ENCODE measurements at regions not wholly inside any gene's neighbourhood (a gene's known extent, or its start where the extent isn't known, plus 50 kb on each side); places are given as distances from the start of the nearest gene placed in this dataset.

GRCh38 chr2:147485210-147485851, 359.5 kb upstream of the ACVR2A start:
- Histone ChIP-seq H3K4me3 (ENCODE audit: control extremely low read depth in 1 of 5, extremely low read depth in 1 of 5, insufficient read depth in 1 of 5, low read depth in 2 of 5, low read length in 4 of 5) (no peak overlapping the region), H3K9ac (ENCODE audit: low read length) (no peak overlapping the region), H3K79me2 (ENCODE audit: control insufficient read depth, insufficient read depth, low read length) (no peaks in the 10 kb centered on the region), H3K36me3 (replicated peaks in 1 of 2; ENCODE audit: control extremely low read depth in 1 of 2, control insufficient read depth in 1 of 2, extremely low read depth in 1 of 2, insufficient read depth in 2 of 2, low read length in 1 of 2) (no peaks in the 10 kb centered on the region), H3K9me3 (ENCODE audit: control extremely low read depth in 1 of 3, control insufficient read depth in 2 of 3, insufficient read depth in 1 of 3, low read length in 2 of 3) (no peaks in the 10 kb centered on the region), H4K20me1 (ENCODE audit: control insufficient read depth, insufficient read depth, low read length, poor library complexity, severe bottlenecking) (no peaks in the 10 kb centered on the region), H2AFZ (ENCODE audit: insufficient read depth, low read depth, low read length, poor library complexity, severe bottlenecking) (no peak overlapping the region), H3K27me3 (replicated peaks in 1 of 4; ENCODE audit: control extremely low read depth in 1 of 4, control insufficient read depth in 3 of 4, insufficient read depth in 4 of 4, low read length in 3 of 4) (no peaks in the 10 kb centered on the region), H3K4me1 (ENCODE audit: control insufficient read depth in 2 of 2, insufficient read depth in 2 of 2, low read length in 2 of 2) (no peaks in the 10 kb centered on the region), H3K27ac (ENCODE audit: low read length in 2 of 2) (no peak overlapping the region), H3K4me2 (replicated peaks; ENCODE audit: low read depth, low read length, poor library complexity, severe bottlenecking) (no peak overlapping the region)
- Mint-ChIP-seq H3K9me3 (ENCODE audit: insufficient read depth) (no peaks in the 10 kb centered on the region), H3K27ac (no peak overlapping the region), H3K27me3 (no peaks in the 10 kb centered on the region), H3K4me3 (no peak overlapping the region), H3K4me1 (no peaks in the 10 kb centered on the region)
- intact Hi-C loops (cut with micrococcal nuclease), result no loop called here
- ATAC-seq (ENCODE audit: low read depth) (no peak), DNase-seq (no peak)
- CTCF ChIA-PET, result no interaction called here
- POLR2A ChIA-PET, result no interaction called here
- TF ChIP-seq EZH2 (IDR thresholded peaks at IDR 0.05; ENCODE audit: borderline replicate concordance, insufficient read depth, low read depth, low read length, poor library complexity, severe bottlenecking) (no peak), CTCF (IDR thresholded peaks at IDR 0.05) (no peak)

- ATAC-seq (ENCODE audit: low read depth) (no peak), DNase-seq (no peak)
- Mint-ChIP-seq H3K4me1 (no peaks in the 10 kb centered on the region), H3K4me3 (no peak overlapping the region), H3K27me3 (no peaks in the 10 kb centered on the region), H3K27ac (no peak overlapping the region), H3K9me3 (ENCODE audit: insufficient read depth) (no peaks in the 10 kb centered on the region)
- TF ChIP-seq EZH2 (IDR thresholded peaks at IDR 0.05; ENCODE audit: borderline replicate concordance, insufficient read depth, low read depth, low read length, poor library complexity, severe bottlenecking) (no peak), CTCF (IDR thresholded peaks at IDR 0.05) (no peak)
- Histone ChIP-seq H3K79me2 (ENCODE audit: control insufficient read depth, insufficient read depth, low read length) (no peaks in the 10 kb centered on the region), H3K4me2 (replicated peaks; ENCODE audit: low read depth, low read length, poor library complexity, severe bottlenecking) (no peak overlapping the region), H3K27ac (ENCODE audit: low read length in 2 of 2) (no peak overlapping the region), H3K9ac (ENCODE audit: low read length) (no peak overlapping the region), H3K4me1 (ENCODE audit: control insufficient read depth in 2 of 2, insufficient read depth in 2 of 2, low read length in 2 of 2) (no peaks in the 10 kb centered on the region), H3K4me3 (ENCODE audit: control extremely low read depth in 1 of 5, extremely low read depth in 1 of 5, insufficient read depth in 1 of 5, low read depth in 2 of 5, low read length in 4 of 5) (no peak overlapping the region), H2AFZ (ENCODE audit: insufficient read depth, low read depth, low read length, poor library complexity, severe bottlenecking) (no peak overlapping the region), H3K9me3 (ENCODE audit: control extremely low read depth in 1 of 3, control insufficient read depth in 2 of 3, insufficient read depth in 1 of 3, low read length in 2 of 3) (no peaks in the 10 kb centered on the region), H4K20me1 (ENCODE audit: control insufficient read depth, insufficient read depth, low read length, poor library complexity, severe bottlenecking) (no peaks in the 10 kb centered on the region), H3K27me3 (replicated peaks in 1 of 4; ENCODE audit: control extremely low read depth in 1 of 4, control insufficient read depth in 3 of 4, insufficient read depth in 4 of 4, low read length in 3 of 4) (no peaks in the 10 kb centered on the region), H3K36me3 (replicated peaks in 1 of 2; ENCODE audit: control extremely low read depth in 1 of 2, control insufficient read depth in 1 of 2, extremely low read depth in 1 of 2, insufficient read depth in 2 of 2, low read length in 1 of 2) (no peaks in the 10 kb centered on the region)
- intact Hi-C loops (cut with micrococcal nuclease), result no loop called here
- POLR2A ChIA-PET, result no interaction called here
- CTCF ChIA-PET, result no interaction called here
- WGBS (ENCODE audit: insufficient coverage), result no CpG with 5 or more reads among the region's 3 CpGs
Observed at GRCh38 chr2:147483911-147484310, 360.9 kb upstream of the ACVR2A start.
